ENCODE measurements at regions not wholly inside any gene's neighbourhood (a gene's known extent, or its start where the extent isn't known, plus 50 kb on each side); places are given as distances from the start of the nearest gene placed in this dataset.

DNA sequence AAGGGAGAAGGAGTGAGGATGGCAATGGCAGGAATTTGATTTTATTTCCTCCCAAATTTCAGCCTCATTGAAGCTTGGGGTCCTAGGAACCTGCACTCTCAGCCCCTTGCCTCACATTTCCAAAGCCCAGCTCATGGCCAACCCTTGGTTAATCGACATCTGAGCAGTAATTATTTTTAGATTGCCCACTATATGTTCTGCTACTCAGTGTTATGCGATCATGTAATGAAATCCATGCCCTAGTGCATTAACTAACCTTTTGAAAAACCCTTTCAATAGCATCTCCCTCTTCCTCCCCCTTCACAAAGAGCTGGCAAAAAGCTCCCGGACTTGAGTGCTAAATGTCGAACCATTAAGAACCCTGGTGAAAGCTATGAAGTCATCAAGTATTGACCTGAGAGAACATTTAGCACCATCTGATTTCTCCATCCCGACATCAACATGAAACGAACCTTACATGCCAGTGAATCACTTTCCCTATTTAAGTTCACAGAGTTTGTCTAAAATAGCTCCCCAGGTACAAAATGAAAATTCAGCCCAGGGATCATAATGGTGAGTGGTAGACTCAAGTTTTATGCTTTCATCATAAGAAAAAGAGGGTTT lies 59.2 kb upstream of the RPS6KA3 start:
- H3K27me3 ChIP-seq (ENCODE audit: insufficient read depth, low read length) = no peaks in the 10 kb centered on the region
- H3K9me2 ChIP-seq (ENCODE audit: insufficient read depth) = no peaks in the 10 kb centered on the region
- ChIA-PET CTCF (no interaction called here), POLR2A (no interaction called here), RAD21 (ENCODE audit: low non-redundant PET in 1 of 2, low total read pairs in 2 of 2, uncharacterized antibody in 2 of 2, unreplicated experiment in 2 of 2) (no interaction called here)
- H2AFZ ChIP-seq (ENCODE audit: low read depth, low read length, poor library complexity, severe bottlenecking) = no peak overlapping the region
- H3K79me2 ChIP-seq (ENCODE audit: insufficient read depth, low read length) = no peaks in the 10 kb centered on the region
- no peak for TF ChIP-seq ZFX (IDR thresholded peaks at IDR 0.05)
- no peak for TF ChIP-seq JUND (IDR thresholded peaks at IDR 0.05)
- TF ChIP-seq, protein P1, sequence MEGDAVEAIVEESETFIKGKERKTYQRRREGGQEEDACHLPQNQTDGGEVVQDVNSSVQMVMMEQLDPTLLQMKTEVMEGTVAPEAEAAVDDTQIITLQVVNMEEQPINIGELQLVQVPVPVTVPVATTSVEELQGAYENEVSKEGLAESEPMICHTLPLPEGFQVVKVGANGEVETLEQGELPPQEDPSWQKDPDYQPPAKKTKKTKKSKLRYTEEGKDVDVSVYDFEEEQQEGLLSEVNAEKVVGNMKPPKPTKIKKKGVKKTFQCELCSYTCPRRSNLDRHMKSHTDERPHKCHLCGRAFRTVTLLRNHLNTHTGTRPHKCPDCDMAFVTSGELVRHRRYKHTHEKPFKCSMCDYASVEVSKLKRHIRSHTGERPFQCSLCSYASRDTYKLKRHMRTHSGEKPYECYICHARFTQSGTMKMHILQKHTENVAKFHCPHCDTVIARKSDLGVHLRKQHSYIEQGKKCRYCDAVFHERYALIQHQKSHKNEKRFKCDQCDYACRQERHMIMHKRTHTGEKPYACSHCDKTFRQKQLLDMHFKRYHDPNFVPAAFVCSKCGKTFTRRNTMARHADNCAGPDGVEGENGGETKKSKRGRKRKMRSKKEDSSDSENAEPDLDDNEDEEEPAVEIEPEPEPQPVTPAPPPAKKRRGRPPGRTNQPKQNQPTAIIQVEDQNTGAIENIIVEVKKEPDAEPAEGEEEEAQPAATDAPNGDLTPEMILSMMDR (IDR thresholded peaks at IDR 0.05 in 2 of 3, conservative IDR thresholded peaks at IDR 0.05 in 1 of 3; ENCODE audit: borderline replicate concordance in 1 of 3, insufficient read depth in 1 of 3, low read depth in 2 of 3, low read length in 2 of 3) = no peak
- no peak overlapping the region for H3K4me3 ChIP-seq (replicated peaks in 1 of 2; ENCODE audit: low read depth in 1 of 2, low read length in 2 of 2)
- H3K9me3 ChIP-seq (ENCODE audit: control insufficient read depth in 1 of 2, insufficient read depth in 1 of 2, low read depth in 1 of 2, low read length in 2 of 2) = no peaks in the 10 kb centered on the region
- no peak for DNase-seq (ENCODE audit: low read depth, low spot score)
- H3K9ac ChIP-seq (ENCODE audit: low read length) = no peak overlapping the region
- intact Hi-C loops (cut with micrococcal nuclease) = no loop called here
- H3K4me2 ChIP-seq (ENCODE audit: low read length) = no peak overlapping the region
- H4K20me1 ChIP-seq (ENCODE audit: insufficient read depth) = no peaks in the 10 kb centered on the region
- no peak for ATAC-seq
- H3K4me1 ChIP-seq (ENCODE audit: control insufficient read depth in 1 of 2, insufficient read depth in 2 of 2, low read length in 2 of 2) = no peaks in the 10 kb centered on the region
- no peaks in the 10 kb centered on the region for H3K36me3 ChIP-seq (ENCODE audit: control insufficient read depth in 1 of 2, insufficient read depth in 2 of 2, low read length in 2 of 2)
- no TSS peak for BruUV-seq (replicated peaks)
- H3K27ac ChIP-seq (ENCODE audit: low read depth, low read length) = no peak overlapping the region

DNA sequence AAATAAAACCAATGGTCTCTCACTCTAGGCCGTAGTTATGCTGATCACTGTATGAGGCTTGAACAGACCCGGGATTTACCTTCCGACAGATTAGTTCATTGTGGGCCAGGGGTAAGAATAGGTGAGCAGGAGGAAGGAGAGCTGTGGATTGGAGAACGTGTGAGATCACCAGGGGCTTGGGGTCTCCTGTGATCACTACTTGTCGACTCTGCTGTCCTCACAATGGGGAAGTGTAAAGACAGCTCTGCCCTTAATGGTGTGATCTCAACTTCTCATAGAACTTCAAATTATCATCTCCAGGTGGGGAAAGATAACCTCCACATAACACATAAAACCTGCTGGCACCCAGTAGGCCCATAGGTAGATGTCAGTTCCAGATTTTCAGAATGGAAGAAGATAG lies 56.2 kb upstream of the RPS6KA3 start:
- no peaks in the 10 kb centered on the region for H3K36me3 ChIP-seq (ENCODE audit: control insufficient read depth in 1 of 2, insufficient read depth in 2 of 2, low read length in 2 of 2)
- no peak overlapping the region for H3K4me3 ChIP-seq (replicated peaks in 1 of 2; ENCODE audit: low read depth in 1 of 2, low read length in 2 of 2)
- H4K20me1 ChIP-seq (ENCODE audit: insufficient read depth) = no peaks in the 10 kb centered on the region
- H3K9me3 ChIP-seq (ENCODE audit: control insufficient read depth in 1 of 2, insufficient read depth in 1 of 2, low read depth in 1 of 2, low read length in 2 of 2) = no peaks in the 10 kb centered on the region
- POLR2A ChIA-PET = no interaction called here
- H3K9ac ChIP-seq (ENCODE audit: low read length) = no peak overlapping the region
- TF ChIP-seq, protein P2, sequence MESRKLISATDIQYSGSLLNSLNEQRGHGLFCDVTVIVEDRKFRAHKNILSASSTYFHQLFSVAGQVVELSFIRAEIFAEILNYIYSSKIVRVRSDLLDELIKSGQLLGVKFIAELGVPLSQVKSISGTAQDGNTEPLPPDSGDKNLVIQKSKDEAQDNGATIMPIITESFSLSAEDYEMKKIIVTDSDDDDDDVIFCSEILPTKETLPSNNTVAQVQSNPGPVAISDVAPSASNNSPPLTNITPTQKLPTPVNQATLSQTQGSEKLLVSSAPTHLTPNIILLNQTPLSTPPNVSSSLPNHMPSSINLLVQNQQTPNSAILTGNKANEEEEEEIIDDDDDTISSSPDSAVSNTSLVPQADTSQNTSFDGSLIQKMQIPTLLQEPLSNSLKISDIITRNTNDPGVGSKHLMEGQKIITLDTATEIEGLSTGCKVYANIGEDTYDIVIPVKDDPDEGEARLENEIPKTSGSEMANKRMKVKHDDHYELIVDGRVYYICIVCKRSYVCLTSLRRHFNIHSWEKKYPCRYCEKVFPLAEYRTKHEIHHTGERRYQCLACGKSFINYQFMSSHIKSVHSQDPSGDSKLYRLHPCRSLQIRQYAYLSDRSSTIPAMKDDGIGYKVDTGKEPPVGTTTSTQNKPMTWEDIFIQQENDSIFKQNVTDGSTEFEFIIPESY (IDR thresholded peaks at IDR 0.05; ENCODE audit: extremely low read depth, insufficient replicate concordance, low read length) = no peak
- TF ChIP-seq SIN3A (IDR thresholded peaks at IDR 0.05; ENCODE audit: low read depth) (no peak), ZNF274 (IDR thresholded peaks at IDR 0.05; ENCODE audit: low read depth, low read length) (no peak), EZH2 (IDR thresholded peaks at IDR 0.05) (no peak), SP1 (IDR thresholded peaks at IDR 0.05; ENCODE audit: low read depth) (no peak), YY1 (IDR thresholded peaks at IDR 0.05; ENCODE audit: extremely low read depth, insufficient replicate concordance, low read depth, low read length) (no peak), RAD21 (IDR thresholded peaks at IDR 0.05; ENCODE audit: low read depth) (no peak), FOSL1 (IDR thresholded peaks at IDR 0.05; ENCODE audit: low read depth) (no peak), JUND (IDR thresholded peaks at IDR 0.05) (no peak)
- H3K9me2 ChIP-seq (ENCODE audit: insufficient read depth) = no peaks in the 10 kb centered on the region
- H3K27me3 ChIP-seq (ENCODE audit: insufficient read depth, low read length) = no peaks in the 10 kb centered on the region
- CTCF ChIA-PET = no interaction called here
- H3K4me1 ChIP-seq (ENCODE audit: control insufficient read depth in 1 of 2, insufficient read depth in 2 of 2, low read length in 2 of 2) = no peaks in the 10 kb centered on the region
- DNase-seq (ENCODE audit: low read depth, low spot score) (no peak), ATAC-seq (no peak)
- H3K27ac ChIP-seq (ENCODE audit: low read depth, low read length) = no peak overlapping the region
- no peak overlapping the region for H2AFZ ChIP-seq (ENCODE audit: low read depth, low read length, poor library complexity, severe bottlenecking)
- RAD21 ChIA-PET (ENCODE audit: low non-redundant PET in 1 of 2, low total read pairs in 2 of 2, uncharacterized antibody in 2 of 2, unreplicated experiment in 2 of 2) = no interaction called here
- intact Hi-C loops (cut with micrococcal nuclease) = no loop called here
- no TSS peak for BruUV-seq (replicated peaks)
- no peak overlapping the region for H3K4me2 ChIP-seq (ENCODE audit: low read length)
- no peaks in the 10 kb centered on the region for H3K79me2 ChIP-seq (ENCODE audit: insufficient read depth, low read length)
